WERI-Rb-1 (cell line): ENCODE measurements at regions not wholly inside any gene's neighbourhood (a gene's known extent, or its start where the extent isn't known, plus 50 kb on each side); places are given as distances from the start of the nearest gene placed in this dataset.
"Not testable (repeated sequence)": the region's sequence is repeated elsewhere in the genome, so short reads cannot be mapped to it uniquely, and the experiment has no call there.

ENCODE experiments used
- DNase-seq: peaks from one replicate; pipeline ENCODE4 v3.0.0-alpha.2; 2020
- H3K27ac ChIP-seq: fragments of 250-450 bp; sonication (Bioruptor Pico); 2 replicates; pipeline ENCODE4 v1.5.1; 2020; ENCODE audit warnings: mild to moderate bottlenecking, moderate library complexity
- H3K27me3 ChIP-seq: fragments of 250-450 bp; sonication (Bioruptor Pico); 2 replicates; pipeline ENCODE4 v1.5.1; 2021; ENCODE audit warnings: mild to moderate bottlenecking, low read depth, moderate library complexity; ENCODE audit not compliant: insufficient read depth, severe bottlenecking
- H3K36me3 ChIP-seq: fragments of 250-450 bp; sonication (Bioruptor Pico); 2 replicates; pipeline ENCODE4 v1.5.1; 2020; ENCODE audit warnings: mild to moderate bottlenecking, moderate library complexity
- H3K4me3 ChIP-seq: 2 replicates; pipeline ENCODE4 v1.5.1; 2011; ENCODE audit warnings: low read depth, mild to moderate bottlenecking, control low read depth, low read length
- H3K9me3 ChIP-seq: fragments of 250-450 bp; sonication (Bioruptor Pico); 2 replicates; pipeline ENCODE4 v1.5.1; 2021; ENCODE audit warnings: mild to moderate bottlenecking, moderate library complexity; ENCODE audit not compliant: severe bottlenecking
- CTCF ChIP-seq: IDR thresholded peaks from 2 replicates; pipeline ENCODE4 v1.5.1; 2011; ENCODE audit warnings: low read depth, mild to moderate bottlenecking, control low read depth, inconsistent platforms, low read length

GRCh38 chr6:51049288-51049982 lies 230.8 kb downstream of the TFAP2B start:
- Histone ChIP-seq H3K36me3 (no peaks in the 10 kb centered on the region), H3K9me3 (peaks cover 6% of the 10 kb centered on the region), H3K27me3 (no peaks in the 10 kb centered on the region), H3K27ac (no peak overlapping the region), H3K4me3 (no peak overlapping the region)
- no peak for DNase-seq
- no peak for TF ChIP-seq CTCF

GRCh38 chr6:51049983-51050877 lies 231.6 kb downstream of the TFAP2B start:
- Histone ChIP-seq H3K27me3 (no peaks in the 10 kb centered on the region), H3K36me3 (no peaks in the 10 kb centered on the region), H3K9me3 (peaks cover 6% of the 10 kb centered on the region), H3K4me3 (no peak overlapping the region), H3K27ac (no peak overlapping the region)
- DNase-seq: no peak
- TF ChIP-seq CTCF: no peak

- not testable (repeated sequence) for H3K27ac ChIP-seq, H3K4me3 ChIP-seq, H3K9me3 ChIP-seq, DNase-seq, H3K27me3 ChIP-seq, H3K36me3 ChIP-seq
Observed at GRCh38 chr6:51052716-51053115, 234.0 kb downstream of the TFAP2B start.

GRCh38 chr6:51055316-51055715 lies 236.6 kb downstream of the TFAP2B start:
- not testable (repeated sequence) for H3K36me3 ChIP-seq, H3K27me3 ChIP-seq, H3K4me3 ChIP-seq, H3K27ac ChIP-seq, DNase-seq, H3K9me3 ChIP-seq

- no peak for DNase-seq
- Histone ChIP-seq H3K27me3 (no peaks in the 10 kb centered on the region), H3K36me3 (no peaks in the 10 kb centered on the region), H3K27ac (no peak overlapping the region), H3K4me3 (no peak overlapping the region), H3K9me3 (peaks cover 6% of the 10 kb centered on the region)
- no peak for TF ChIP-seq CTCF
Observed at GRCh38 chr6:51057296-51057695, 238.6 kb downstream of the TFAP2B start.

GRCh38 chr6:51060262-51060762 lies 241.6 kb downstream of the TFAP2B start:
- Histone ChIP-seq H3K27ac (no peak overlapping the region), H3K9me3 (no peaks in the 10 kb centered on the region)
- no peak for DNase-seq

More at GRCh38 chr6:51060262-51060762, 241.6 kb downstream of the TFAP2B start:
- Histone ChIP-seq H3K27me3 (no peaks in the 10 kb centered on the region), H3K36me3 (no peaks in the 10 kb centered on the region), H3K4me3 (no peak overlapping the region)
- TF ChIP-seq CTCF: no peak
